ENCODE measurements at regions not wholly inside any gene's neighbourhood (a gene's known extent, or its start where the extent isn't known, plus 50 kb on each side); places are given as distances from the start of the nearest gene placed in this dataset.

DNA sequence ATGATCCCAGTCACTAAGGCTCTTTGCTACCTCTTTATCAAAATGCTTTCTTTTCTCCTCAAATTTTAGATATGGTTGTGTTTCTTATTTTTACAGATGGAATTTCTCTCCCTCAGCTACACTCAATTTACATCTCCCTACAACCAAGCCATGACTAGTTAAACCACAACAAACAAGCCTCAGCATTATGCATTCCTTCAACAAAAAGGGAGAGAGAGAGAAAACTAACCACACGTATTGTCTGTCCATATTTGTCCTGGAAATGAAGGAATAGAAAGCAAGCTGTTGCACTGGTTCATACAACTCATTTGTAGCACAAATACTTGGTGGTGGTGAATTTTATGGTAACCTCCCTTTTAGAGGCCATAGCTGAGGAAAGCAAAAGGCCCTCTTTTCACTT is 286.4 kb downstream of the AHR start:
- TF ChIP-seq, protein P1, sequence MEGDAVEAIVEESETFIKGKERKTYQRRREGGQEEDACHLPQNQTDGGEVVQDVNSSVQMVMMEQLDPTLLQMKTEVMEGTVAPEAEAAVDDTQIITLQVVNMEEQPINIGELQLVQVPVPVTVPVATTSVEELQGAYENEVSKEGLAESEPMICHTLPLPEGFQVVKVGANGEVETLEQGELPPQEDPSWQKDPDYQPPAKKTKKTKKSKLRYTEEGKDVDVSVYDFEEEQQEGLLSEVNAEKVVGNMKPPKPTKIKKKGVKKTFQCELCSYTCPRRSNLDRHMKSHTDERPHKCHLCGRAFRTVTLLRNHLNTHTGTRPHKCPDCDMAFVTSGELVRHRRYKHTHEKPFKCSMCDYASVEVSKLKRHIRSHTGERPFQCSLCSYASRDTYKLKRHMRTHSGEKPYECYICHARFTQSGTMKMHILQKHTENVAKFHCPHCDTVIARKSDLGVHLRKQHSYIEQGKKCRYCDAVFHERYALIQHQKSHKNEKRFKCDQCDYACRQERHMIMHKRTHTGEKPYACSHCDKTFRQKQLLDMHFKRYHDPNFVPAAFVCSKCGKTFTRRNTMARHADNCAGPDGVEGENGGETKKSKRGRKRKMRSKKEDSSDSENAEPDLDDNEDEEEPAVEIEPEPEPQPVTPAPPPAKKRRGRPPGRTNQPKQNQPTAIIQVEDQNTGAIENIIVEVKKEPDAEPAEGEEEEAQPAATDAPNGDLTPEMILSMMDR (IDR thresholded peaks at IDR 0.05): no peak
- TF ChIP-seq POLR2AphosphoS5 (IDR thresholded peaks at IDR 0.05; ENCODE audit: low read depth, low read length) (no peak), SIN3A (IDR thresholded peaks at IDR 0.05; ENCODE audit: borderline replicate concordance, insufficient read depth, low read depth, low read length) (no peak), TCF7L2 (IDR thresholded peaks at IDR 0.05; ENCODE audit: low read depth, low read length) (no peak)
- TF ChIP-seq, protein P2, sequence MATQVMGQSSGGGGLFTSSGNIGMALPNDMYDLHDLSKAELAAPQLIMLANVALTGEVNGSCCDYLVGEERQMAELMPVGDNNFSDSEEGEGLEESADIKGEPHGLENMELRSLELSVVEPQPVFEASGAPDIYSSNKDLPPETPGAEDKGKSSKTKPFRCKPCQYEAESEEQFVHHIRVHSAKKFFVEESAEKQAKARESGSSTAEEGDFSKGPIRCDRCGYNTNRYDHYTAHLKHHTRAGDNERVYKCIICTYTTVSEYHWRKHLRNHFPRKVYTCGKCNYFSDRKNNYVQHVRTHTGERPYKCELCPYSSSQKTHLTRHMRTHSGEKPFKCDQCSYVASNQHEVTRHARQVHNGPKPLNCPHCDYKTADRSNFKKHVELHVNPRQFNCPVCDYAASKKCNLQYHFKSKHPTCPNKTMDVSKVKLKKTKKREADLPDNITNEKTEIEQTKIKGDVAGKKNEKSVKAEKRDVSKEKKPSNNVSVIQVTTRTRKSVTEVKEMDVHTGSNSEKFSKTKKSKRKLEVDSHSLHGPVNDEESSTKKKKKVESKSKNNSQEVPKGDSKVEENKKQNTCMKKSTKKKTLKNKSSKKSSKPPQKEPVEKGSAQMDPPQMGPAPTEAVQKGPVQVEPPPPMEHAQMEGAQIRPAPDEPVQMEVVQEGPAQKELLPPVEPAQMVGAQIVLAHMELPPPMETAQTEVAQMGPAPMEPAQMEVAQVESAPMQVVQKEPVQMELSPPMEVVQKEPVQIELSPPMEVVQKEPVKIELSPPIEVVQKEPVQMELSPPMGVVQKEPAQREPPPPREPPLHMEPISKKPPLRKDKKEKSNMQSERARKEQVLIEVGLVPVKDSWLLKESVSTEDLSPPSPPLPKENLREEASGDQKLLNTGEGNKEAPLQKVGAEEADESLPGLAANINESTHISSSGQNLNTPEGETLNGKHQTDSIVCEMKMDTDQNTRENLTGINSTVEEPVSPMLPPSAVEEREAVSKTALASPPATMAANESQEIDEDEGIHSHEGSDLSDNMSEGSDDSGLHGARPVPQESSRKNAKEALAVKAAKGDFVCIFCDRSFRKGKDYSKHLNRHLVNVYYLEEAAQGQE (IDR thresholded peaks at IDR 0.05; ENCODE audit: insufficient read depth in 1 of 2, low read depth in 2 of 2, low read length in 1 of 2): no peak
- Histone ChIP-seq H3K9me3 (ENCODE audit: control insufficient read depth, insufficient read depth, low read depth, low read length) (no peaks in the 10 kb centered on the region), H3K27ac (ENCODE audit: low read length) (no peak overlapping the region), H3K27me3 (ENCODE audit: control insufficient read depth, insufficient read depth, low read length) (no peaks in the 10 kb centered on the region), H3K4me1 (ENCODE audit: control insufficient read depth, insufficient read depth, low read length) (no peaks in the 10 kb centered on the region), H3K4me3 (ENCODE audit: low read depth in 2 of 2, low read length in 2 of 2) (no peak overlapping the region), H3K36me3 (ENCODE audit: control insufficient read depth, insufficient read depth, low read length) (no peaks in the 10 kb centered on the region)
- ChIA-PET CTCF (interaction anchor here (0.7 kb wide), 1 partner anchor 1900 kb away, joined by 3 read pairs; no protein-coding TSS in a partner anchor), POLR2A (no interaction called here)
- no TSS peak for BruUV-seq (replicated peaks)
- ATAC-seq: no peak
- no peak for DNase-seq (ENCODE audit: low read depth, low spot score)
- in situ Hi-C loops (cut with HindIII; ENCODE audit: low pct_unique_long_range_greater_than_20kb, low sequenced_read_pairs) (no loop called here), intact Hi-C loops (cut with micrococcal nuclease; ENCODE audit: unreplicated experiment) (no loop called here)

DNA sequence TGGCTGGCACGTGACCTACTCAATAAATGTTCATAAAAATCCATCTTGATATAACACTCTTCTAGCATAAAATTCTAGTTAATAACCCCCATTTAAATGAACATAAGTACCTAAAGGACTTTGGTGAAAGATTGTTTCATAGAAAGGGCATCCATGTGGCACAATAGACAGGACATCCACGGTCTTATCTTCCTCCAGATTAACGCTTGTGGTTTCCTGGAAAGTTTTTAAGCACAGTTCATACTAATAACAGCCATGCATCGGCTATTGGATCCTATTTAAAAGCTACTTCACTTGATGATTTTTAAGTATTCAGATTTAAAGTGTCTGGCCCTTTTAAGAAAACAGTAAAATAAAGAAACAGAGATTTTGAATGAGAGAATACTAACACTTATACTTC is 288.3 kb downstream of the AHR start:
- BruUV-seq (replicated peaks): no TSS peak
- CTCF ChIA-PET: no interaction called here
- no peak for DNase-seq (ENCODE audit: low read depth, low spot score)

DNA sequence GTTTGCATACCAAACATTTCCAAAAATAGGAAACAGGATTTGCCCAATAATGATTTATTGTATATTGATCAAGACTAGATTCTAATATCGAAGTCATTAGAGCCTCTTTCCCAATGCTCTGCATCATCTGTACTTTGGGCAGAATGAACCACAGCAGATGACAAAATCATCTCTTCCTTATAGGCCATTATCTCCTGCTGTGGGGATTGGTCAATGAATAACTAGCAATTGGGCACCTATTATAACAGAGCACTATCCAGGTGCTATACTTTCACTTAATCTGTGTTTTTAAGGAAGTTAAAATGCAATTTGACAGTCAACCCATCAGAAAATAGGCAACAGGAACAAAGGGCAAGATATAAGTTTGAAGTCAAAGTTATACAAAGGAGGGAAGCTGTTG is 290.3 kb downstream of the AHR start:
- Histone ChIP-seq H3K27ac (ENCODE audit: low read length) (no peak overlapping the region), H3K36me3 (ENCODE audit: control insufficient read depth, insufficient read depth, low read length) (no peaks in the 10 kb centered on the region), H3K4me1 (ENCODE audit: control insufficient read depth, insufficient read depth, low read length) (no peaks in the 10 kb centered on the region), H3K9me3 (ENCODE audit: control insufficient read depth, insufficient read depth, low read depth, low read length) (no peaks in the 10 kb centered on the region), H3K4me3 (ENCODE audit: low read depth in 2 of 2, low read length in 2 of 2) (no peak overlapping the region), H3K27me3 (ENCODE audit: control insufficient read depth, insufficient read depth, low read length) (no peaks in the 10 kb centered on the region)
- ChIA-PET CTCF (no interaction called here), POLR2A (no interaction called here)
- no TSS peak for BruUV-seq (replicated peaks)
- no peak for TF ChIP-seq SIN3A (IDR thresholded peaks at IDR 0.05; ENCODE audit: borderline replicate concordance, insufficient read depth, low read depth, low read length)
- TF ChIP-seq, protein P1 (IDR thresholded peaks at IDR 0.05): no peak
- TF ChIP-seq TCF7L2 (IDR thresholded peaks at IDR 0.05; ENCODE audit: low read depth, low read length): no peak
- TF ChIP-seq POLR2AphosphoS5 (IDR thresholded peaks at IDR 0.05; ENCODE audit: low read depth, low read length): no peak
- TF ChIP-seq, protein P2 (IDR thresholded peaks at IDR 0.05; ENCODE audit: insufficient read depth in 1 of 2, low read depth in 2 of 2, low read length in 1 of 2): no peak
- DNase-seq (ENCODE audit: low read depth, low spot score) (no peak), ATAC-seq (no peak)
- in situ Hi-C loops (cut with HindIII; ENCODE audit: low pct_unique_long_range_greater_than_20kb, low sequenced_read_pairs): no loop called here
- intact Hi-C loops (cut with micrococcal nuclease; ENCODE audit: unreplicated experiment): no loop called here

More for the DNA sequence above, 288.3 kb downstream of the AHR start:
- no peak for TF ChIP-seq POLR2AphosphoS5 (IDR thresholded peaks at IDR 0.05; ENCODE audit: low read depth, low read length)
- H3K36me3 ChIP-seq (ENCODE audit: control insufficient read depth, insufficient read depth, low read length): no peaks in the 10 kb centered on the region
- H3K27me3 ChIP-seq (ENCODE audit: control insufficient read depth, insufficient read depth, low read length): no peaks in the 10 kb centered on the region
- POLR2A ChIA-PET: no interaction called here
- no peaks in the 10 kb centered on the region for H3K9me3 ChIP-seq (ENCODE audit: control insufficient read depth, insufficient read depth, low read depth, low read length)
- intact Hi-C loops (cut with micrococcal nuclease; ENCODE audit: unreplicated experiment): no loop called here
- no peak for ATAC-seq
- no peak overlapping the region for H3K4me3 ChIP-seq (ENCODE audit: low read depth in 2 of 2, low read length in 2 of 2)
- no peaks in the 10 kb centered on the region for H3K4me1 ChIP-seq (ENCODE audit: control insufficient read depth, insufficient read depth, low read length)
- in situ Hi-C loops (cut with HindIII; ENCODE audit: low pct_unique_long_range_greater_than_20kb, low sequenced_read_pairs): no loop called here
- H3K27ac ChIP-seq (ENCODE audit: low read length): no peak overlapping the region
